IPS-15b (cell line): ENCODE measurements at regions not wholly inside any gene's neighbourhood (a gene's known extent, or its start where the extent isn't known, plus 50 kb on each side); places are given as distances from the start of the nearest gene placed in this dataset.
"Not testable (repeated sequence)": the region's sequence is repeated elsewhere in the genome, so short reads cannot be mapped to it uniquely, and the experiment has no call there.

Experiments used
- H3K27me3 ChIP-seq: one replicate; pipeline ENCODE4 v1.6.1; 2013; ENCODE audit warnings: low read length; ENCODE audit not compliant: control insufficient read depth, insufficient read depth
- H3K36me3 ChIP-seq: one replicate; pipeline ENCODE4 v1.6.1; 2013; ENCODE audit warnings: low read length; ENCODE audit not compliant: control insufficient read depth, insufficient read depth
- H3K4me1 ChIP-seq: one replicate; pipeline ENCODE4 v1.6.1; 2013; ENCODE audit warnings: mild to moderate bottlenecking, low read length; ENCODE audit not compliant: control insufficient read depth, insufficient read depth
- H3K4me3 ChIP-seq: one replicate; pipeline ENCODE4 v1.5.1; 2013; ENCODE audit warnings: low read depth, low read length
- H3K9ac ChIP-seq: one replicate; pipeline ENCODE4 v1.6.1; 2013; ENCODE audit warnings: low read depth, mild to moderate bottlenecking, low read length
- H3K9me3 ChIP-seq: one replicate; pipeline ENCODE4 v1.6.1; 2013; ENCODE audit warnings: mild to moderate bottlenecking, low read length; ENCODE audit not compliant: control insufficient read depth, insufficient read depth

- Histone ChIP-seq H3K4me1 (no peaks in the 10 kb centered on the region), H3K36me3 (no peaks in the 10 kb centered on the region), H3K27me3 (no peaks in the 10 kb centered on the region), H3K4me3 (no peak overlapping the region), H3K9me3 (no peaks in the 10 kb centered on the region), H3K9ac (no peak overlapping the region)
Observed at GRCh38 chr13:33401238-33401637, 115.7 kb upstream of the STARD13 start.

- Histone ChIP-seq H3K9me3 (no peaks in the 10 kb centered on the region), H3K4me1 (no peaks in the 10 kb centered on the region), H3K4me3 (no peak overlapping the region), H3K27me3 (no peaks in the 10 kb centered on the region), H3K9ac (no peak overlapping the region), H3K36me3 (no peaks in the 10 kb centered on the region)
Observed at GRCh38 chr13:33402975-33403374, 117.4 kb upstream of the STARD13 start.

GRCh38 chr13:33403807-33404362 is 118.3 kb upstream of the STARD13 start:
- no peaks in the 10 kb centered on the region for H3K9me3 ChIP-seq
- H3K4me3 ChIP-seq = no peak overlapping the region
- H3K9ac ChIP-seq = no peak overlapping the region
- H3K36me3 ChIP-seq = no peaks in the 10 kb centered on the region
- no peaks in the 10 kb centered on the region for H3K4me1 ChIP-seq
- no peaks in the 10 kb centered on the region for H3K27me3 ChIP-seq

GRCh38 chr13:33405371-33405770 is 119.8 kb upstream of the STARD13 start:
- H3K9me3 ChIP-seq = no peaks in the 10 kb centered on the region
- H3K9ac ChIP-seq = no peak overlapping the region
- no peaks in the 10 kb centered on the region for H3K27me3 ChIP-seq
- H3K36me3 ChIP-seq = no peaks in the 10 kb centered on the region
- H3K4me1 ChIP-seq = peaks cover 3% of the 10 kb centered on the region
- no peak overlapping the region for H3K4me3 ChIP-seq

- Histone ChIP-seq H3K4me1 (peaks cover 11% of the 10 kb centered on the region), H3K27me3 (no peaks in the 10 kb centered on the region), H3K36me3 (no peaks in the 10 kb centered on the region), H3K9ac (no peak overlapping the region), H3K4me3 (no peak overlapping the region), H3K9me3 (no peaks in the 10 kb centered on the region)
Observed at GRCh38 chr13:33409673-33410510, 124.3 kb upstream of the STARD13 start.

- Histone ChIP-seq H3K4me1 (peaks cover 11% of the 10 kb centered on the region), H3K27me3 (no peaks in the 10 kb centered on the region), H3K36me3 (no peaks in the 10 kb centered on the region), H3K9me3 (no peaks in the 10 kb centered on the region), H3K9ac (no peak overlapping the region), H3K4me3 (no peak overlapping the region)
Observed at GRCh38 chr13:33410619-33411018, 125.1 kb upstream of the STARD13 start.

GRCh38 chr13:33411312-33411711 is 125.8 kb upstream of the STARD13 start:
- Histone ChIP-seq H3K27me3 (no peaks in the 10 kb centered on the region), H3K36me3 (no peaks in the 10 kb centered on the region), H3K9ac (no peak overlapping the region), H3K9me3 (no peaks in the 10 kb centered on the region), H3K4me3 (no peak overlapping the region), H3K4me1 (peaks cover 11% of the 10 kb centered on the region)

- Histone ChIP-seq H3K4me3 (no peak overlapping the region), H3K36me3 (no peaks in the 10 kb centered on the region), H3K4me1 (peaks cover 4% of the 10 kb centered on the region), H3K9me3 (no peaks in the 10 kb centered on the region), H3K27me3 (no peaks in the 10 kb centered on the region), H3K9ac (no peak overlapping the region)
Observed at GRCh38 chr13:33415822-33416221, 130.3 kb upstream of the STARD13 start.

- not testable (repeated sequence) for H3K27me3 ChIP-seq, H3K36me3 ChIP-seq, H3K4me1 ChIP-seq, H3K9ac ChIP-seq, H3K9me3 ChIP-seq, H3K4me3 ChIP-seq
Observed at GRCh38 chr13:33418224-33418953, 132.8 kb upstream of the STARD13 start.

GRCh38 chr13:33420117-33420516 is 134.6 kb upstream of the STARD13 start:
- H3K9me3 ChIP-seq, H3K9ac ChIP-seq: not testable (repeated sequence)

GRCh38 chr13:33426131-33426530 is 140.6 kb upstream of the STARD13 start:
- no peaks in the 10 kb centered on the region for H3K9me3 ChIP-seq
- no peak overlapping the region for H3K9ac ChIP-seq
- no peaks in the 10 kb centered on the region for H3K36me3 ChIP-seq
- no peak overlapping the region for H3K4me3 ChIP-seq
- H3K27me3 ChIP-seq = no peaks in the 10 kb centered on the region
- H3K4me1 ChIP-seq = no peaks in the 10 kb centered on the region

More at GRCh38 chr13:33420117-33420516, 134.6 kb upstream of the STARD13 start:
- not testable (repeated sequence) for H3K4me3 ChIP-seq, H3K4me1 ChIP-seq, H3K36me3 ChIP-seq, H3K27me3 ChIP-seq

GRCh38 chr13:33433316-33433715 is 147.8 kb upstream of the STARD13 start:
- Histone ChIP-seq H3K4me3 (no peak overlapping the region), H3K36me3 (no peaks in the 10 kb centered on the region), H3K9ac (no peak overlapping the region), H3K4me1 (no peaks in the 10 kb centered on the region), H3K27me3 (no peaks in the 10 kb centered on the region), H3K9me3 (no peaks in the 10 kb centered on the region)
